ENCODE measurements at regions not wholly inside any gene's neighbourhood (a gene's known extent, or its start where the extent isn't known, plus 50 kb on each side); places are given as distances from the start of the nearest gene placed in this dataset.

DNA sequence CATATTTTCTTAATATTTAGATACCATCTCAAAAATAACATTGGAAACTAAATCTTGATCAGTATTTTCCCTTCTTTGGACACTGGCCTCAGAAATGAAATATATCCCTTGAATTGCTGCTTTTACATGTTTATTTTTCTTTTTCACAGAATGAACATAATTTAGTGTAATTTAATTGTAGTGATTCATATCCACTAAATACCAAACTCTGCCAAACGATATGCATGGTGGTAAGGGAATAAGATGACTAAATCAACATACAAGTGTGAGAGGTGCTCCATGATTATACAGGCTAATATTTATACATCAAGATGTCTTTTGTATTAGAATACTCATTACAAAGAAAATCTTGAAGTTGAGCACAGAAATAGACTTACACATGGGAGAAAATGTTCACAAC is 216.8 kb upstream of the PACRGL start:
- no peaks in the 10 kb centered on the region for H3K27me3 ChIP-seq (ENCODE audit: insufficient read depth)
- no peak overlapping the region for H2AFZ ChIP-seq
- no peak for TF ChIP-seq NANOG (IDR thresholded peaks at IDR 0.05; ENCODE audit: borderline replicate concordance)
- TF ChIP-seq, protein P1, sequence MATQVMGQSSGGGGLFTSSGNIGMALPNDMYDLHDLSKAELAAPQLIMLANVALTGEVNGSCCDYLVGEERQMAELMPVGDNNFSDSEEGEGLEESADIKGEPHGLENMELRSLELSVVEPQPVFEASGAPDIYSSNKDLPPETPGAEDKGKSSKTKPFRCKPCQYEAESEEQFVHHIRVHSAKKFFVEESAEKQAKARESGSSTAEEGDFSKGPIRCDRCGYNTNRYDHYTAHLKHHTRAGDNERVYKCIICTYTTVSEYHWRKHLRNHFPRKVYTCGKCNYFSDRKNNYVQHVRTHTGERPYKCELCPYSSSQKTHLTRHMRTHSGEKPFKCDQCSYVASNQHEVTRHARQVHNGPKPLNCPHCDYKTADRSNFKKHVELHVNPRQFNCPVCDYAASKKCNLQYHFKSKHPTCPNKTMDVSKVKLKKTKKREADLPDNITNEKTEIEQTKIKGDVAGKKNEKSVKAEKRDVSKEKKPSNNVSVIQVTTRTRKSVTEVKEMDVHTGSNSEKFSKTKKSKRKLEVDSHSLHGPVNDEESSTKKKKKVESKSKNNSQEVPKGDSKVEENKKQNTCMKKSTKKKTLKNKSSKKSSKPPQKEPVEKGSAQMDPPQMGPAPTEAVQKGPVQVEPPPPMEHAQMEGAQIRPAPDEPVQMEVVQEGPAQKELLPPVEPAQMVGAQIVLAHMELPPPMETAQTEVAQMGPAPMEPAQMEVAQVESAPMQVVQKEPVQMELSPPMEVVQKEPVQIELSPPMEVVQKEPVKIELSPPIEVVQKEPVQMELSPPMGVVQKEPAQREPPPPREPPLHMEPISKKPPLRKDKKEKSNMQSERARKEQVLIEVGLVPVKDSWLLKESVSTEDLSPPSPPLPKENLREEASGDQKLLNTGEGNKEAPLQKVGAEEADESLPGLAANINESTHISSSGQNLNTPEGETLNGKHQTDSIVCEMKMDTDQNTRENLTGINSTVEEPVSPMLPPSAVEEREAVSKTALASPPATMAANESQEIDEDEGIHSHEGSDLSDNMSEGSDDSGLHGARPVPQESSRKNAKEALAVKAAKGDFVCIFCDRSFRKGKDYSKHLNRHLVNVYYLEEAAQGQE (IDR thresholded peaks at IDR 0.05; ENCODE audit: unreplicated experiment) = no peak
- TF ChIP-seq CREB1 (CRISPR knock-in tag; IDR thresholded peaks at IDR 0.05; ENCODE audit: low read depth) = no peak
- TF ChIP-seq, protein P2, sequence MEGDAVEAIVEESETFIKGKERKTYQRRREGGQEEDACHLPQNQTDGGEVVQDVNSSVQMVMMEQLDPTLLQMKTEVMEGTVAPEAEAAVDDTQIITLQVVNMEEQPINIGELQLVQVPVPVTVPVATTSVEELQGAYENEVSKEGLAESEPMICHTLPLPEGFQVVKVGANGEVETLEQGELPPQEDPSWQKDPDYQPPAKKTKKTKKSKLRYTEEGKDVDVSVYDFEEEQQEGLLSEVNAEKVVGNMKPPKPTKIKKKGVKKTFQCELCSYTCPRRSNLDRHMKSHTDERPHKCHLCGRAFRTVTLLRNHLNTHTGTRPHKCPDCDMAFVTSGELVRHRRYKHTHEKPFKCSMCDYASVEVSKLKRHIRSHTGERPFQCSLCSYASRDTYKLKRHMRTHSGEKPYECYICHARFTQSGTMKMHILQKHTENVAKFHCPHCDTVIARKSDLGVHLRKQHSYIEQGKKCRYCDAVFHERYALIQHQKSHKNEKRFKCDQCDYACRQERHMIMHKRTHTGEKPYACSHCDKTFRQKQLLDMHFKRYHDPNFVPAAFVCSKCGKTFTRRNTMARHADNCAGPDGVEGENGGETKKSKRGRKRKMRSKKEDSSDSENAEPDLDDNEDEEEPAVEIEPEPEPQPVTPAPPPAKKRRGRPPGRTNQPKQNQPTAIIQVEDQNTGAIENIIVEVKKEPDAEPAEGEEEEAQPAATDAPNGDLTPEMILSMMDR (conservative IDR thresholded peaks at IDR 0.05; ENCODE audit: low read depth in 2 of 2) = no peak
- no peak for TF ChIP-seq EZH2 (IDR thresholded peaks at IDR 0.05; ENCODE audit: low read depth, unreplicated experiment)
- TF ChIP-seq EZH2phosphoT487 (IDR thresholded peaks at IDR 0.05; ENCODE audit: unreplicated experiment) = no peak
- no peak for TF ChIP-seq ZNF331 (CRISPR knock-in tag; IDR thresholded peaks at IDR 0.05; ENCODE audit: low read depth)
- TF ChIP-seq, protein P3, sequence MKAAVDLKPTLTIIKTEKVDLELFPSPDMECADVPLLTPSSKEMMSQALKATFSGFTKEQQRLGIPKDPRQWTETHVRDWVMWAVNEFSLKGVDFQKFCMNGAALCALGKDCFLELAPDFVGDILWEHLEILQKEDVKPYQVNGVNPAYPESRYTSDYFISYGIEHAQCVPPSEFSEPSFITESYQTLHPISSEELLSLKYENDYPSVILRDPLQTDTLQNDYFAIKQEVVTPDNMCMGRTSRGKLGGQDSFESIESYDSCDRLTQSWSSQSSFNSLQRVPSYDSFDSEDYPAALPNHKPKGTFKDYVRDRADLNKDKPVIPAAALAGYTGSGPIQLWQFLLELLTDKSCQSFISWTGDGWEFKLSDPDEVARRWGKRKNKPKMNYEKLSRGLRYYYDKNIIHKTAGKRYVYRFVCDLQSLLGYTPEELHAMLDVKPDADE (IDR thresholded peaks at IDR 0.05) = no peak
- TF ChIP-seq JUNB (IDR thresholded peaks at IDR 0.05; ENCODE audit: unreplicated experiment) = no peak
- TF ChIP-seq POLR2AphosphoS5 (IDR thresholded peaks at IDR 0.05; ENCODE audit: low read depth) = no peak
- no peak for TF ChIP-seq STAT1 (IDR thresholded peaks at IDR 0.05; ENCODE audit: unreplicated experiment)
- TF ChIP-seq, protein P4, sequence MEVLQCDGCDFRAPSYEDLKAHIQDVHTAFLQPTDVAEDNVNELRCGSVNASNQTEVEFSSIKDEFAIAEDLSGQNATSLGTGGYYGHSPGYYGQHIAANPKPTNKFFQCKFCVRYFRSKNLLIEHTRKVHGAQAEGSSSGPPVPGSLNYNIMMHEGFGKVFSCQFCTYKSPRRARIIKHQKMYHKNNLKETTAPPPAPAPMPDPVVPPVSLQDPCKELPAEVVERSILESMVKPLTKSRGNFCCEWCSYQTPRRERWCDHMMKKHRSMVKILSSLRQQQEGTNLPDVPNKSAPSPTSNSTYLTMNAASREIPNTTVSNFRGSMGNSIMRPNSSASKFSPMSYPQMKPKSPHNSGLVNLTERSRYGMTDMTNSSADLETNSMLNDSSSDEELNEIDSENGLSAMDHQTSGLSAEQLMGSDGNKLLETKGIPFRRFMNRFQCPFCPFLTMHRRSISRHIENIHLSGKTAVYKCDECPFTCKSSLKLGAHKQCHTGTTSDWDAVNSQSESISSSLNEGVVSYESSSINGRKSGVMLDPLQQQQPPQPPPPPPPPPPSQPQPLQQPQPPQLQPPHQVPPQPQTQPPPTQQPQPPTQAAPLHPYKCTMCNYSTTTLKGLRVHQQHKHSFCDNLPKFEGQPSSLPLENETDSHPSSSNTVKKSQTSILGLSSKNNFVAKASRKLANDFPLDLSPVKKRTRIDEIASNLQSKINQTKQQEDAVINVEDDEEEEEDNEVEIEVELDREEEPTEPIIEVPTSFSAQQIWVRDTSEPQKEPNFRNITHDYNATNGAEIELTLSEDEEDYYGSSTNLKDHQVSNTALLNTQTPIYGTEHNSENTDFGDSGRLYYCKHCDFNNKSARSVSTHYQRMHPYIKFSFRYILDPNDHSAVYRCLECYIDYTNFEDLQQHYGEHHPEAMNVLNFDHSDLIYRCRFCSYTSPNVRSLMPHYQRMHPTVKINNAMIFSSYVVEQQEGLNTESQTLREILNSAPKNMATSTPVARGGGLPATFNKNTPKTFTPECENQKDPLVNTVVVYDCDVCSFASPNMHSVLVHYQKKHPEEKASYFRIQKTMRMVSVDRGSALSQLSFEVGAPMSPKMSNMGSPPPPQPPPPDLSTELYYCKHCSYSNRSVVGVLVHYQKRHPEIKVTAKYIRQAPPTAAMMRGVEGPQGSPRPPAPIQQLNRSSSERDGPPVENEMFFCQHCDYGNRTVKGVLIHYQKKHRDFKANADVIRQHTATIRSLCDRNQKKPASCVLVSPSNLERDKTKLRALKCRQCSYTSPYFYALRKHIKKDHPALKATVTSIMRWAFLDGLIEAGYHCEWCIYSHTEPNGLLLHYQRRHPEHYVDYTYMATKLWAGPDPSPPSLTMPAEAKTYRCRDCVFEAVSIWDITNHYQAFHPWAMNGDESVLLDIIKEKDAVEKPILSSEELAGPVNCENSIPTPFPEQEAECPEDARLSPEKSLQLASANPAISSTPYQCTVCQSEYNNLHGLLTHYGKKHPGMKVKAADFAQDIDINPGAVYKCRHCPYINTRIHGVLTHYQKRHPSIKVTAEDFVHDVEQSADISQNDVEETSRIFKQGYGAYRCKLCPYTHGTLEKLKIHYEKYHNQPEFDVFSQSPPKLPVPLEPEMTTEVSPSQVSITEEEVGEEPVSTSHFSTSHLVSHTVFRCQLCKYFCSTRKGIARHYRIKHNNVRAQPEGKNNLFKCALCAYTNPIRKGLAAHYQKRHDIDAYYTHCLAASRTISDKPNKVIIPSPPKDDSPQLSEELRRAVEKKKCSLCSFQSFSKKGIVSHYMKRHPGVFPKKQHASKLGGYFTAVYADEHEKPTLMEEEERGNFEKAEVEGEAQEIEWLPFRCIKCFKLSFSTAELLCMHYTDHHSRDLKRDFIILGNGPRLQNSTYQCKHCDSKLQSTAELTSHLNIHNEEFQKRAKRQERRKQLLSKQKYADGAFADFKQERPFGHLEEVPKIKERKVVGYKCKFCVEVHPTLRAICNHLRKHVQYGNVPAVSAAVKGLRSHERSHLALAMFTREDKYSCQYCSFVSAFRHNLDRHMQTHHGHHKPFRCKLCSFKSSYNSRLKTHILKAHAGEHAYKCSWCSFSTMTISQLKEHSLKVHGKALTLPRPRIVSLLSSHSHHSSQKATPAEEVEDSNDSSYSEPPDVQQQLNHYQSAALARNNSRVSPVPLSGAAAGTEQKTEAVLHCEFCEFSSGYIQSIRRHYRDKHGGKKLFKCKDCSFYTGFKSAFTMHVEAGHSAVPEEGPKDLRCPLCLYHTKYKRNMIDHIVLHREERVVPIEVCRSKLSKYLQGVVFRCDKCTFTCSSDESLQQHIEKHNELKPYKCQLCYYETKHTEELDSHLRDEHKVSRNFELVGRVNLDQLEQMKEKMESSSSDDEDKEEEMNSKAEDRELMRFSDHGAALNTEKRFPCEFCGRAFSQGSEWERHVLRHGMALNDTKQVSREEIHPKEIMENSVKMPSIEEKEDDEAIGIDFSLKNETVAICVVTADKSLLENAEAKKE (CRISPR knock-in tag; IDR thresholded peaks at IDR 0.05) = no peak
- TF ChIP-seq ZNF114 (CRISPR knock-in tag; IDR thresholded peaks at IDR 0.05) = no peak
- DNase-seq (ENCODE audit: low spot score) (no peak), ATAC-seq (no peak)
- no peaks in the 10 kb centered on the region for H3K36me3 Mint-ChIP-seq (ENCODE audit: low read depth)
- H3K4me3 ChIP-seq = no peak overlapping the region
- no peak overlapping the region for H3K4me2 ChIP-seq
- no peaks in the 10 kb centered on the region for H3K79me2 ChIP-seq (replicated peaks; ENCODE audit: insufficient read depth)
- no peak overlapping the region for H3K27ac Mint-ChIP-seq
- H3K4me3 Mint-ChIP-seq = no peak overlapping the region
- no peaks in the 10 kb centered on the region for H3K36me3 ChIP-seq (ENCODE audit: insufficient read depth)
- H3K27me3 Mint-ChIP-seq (ENCODE audit: insufficient read depth, low read depth, poor library complexity) = no peaks in the 10 kb centered on the region
- no peaks in the 10 kb centered on the region for H3K9me3 Mint-ChIP-seq
- H3F3A ChIP-seq (replicated peaks; ENCODE audit: low read depth) = no peaks in the 10 kb centered on the region
- H3K4me1 ChIP-seq (ENCODE audit: insufficient read depth) = no peaks in the 10 kb centered on the region
- no peaks in the 10 kb centered on the region for H4K20me1 ChIP-seq (replicated peaks; ENCODE audit: insufficient read depth)
- H3K4me1 Mint-ChIP-seq = no peaks in the 10 kb centered on the region; the same call in 2 of the 3 replicates
- H3K9me2 ChIP-seq (ENCODE audit: insufficient read depth) = no peaks in the 10 kb centered on the region
- H3K27ac ChIP-seq (ENCODE audit: low read depth) = no peak overlapping the region

Data from GM23338 (cell line).